Adipocyte (in vitro differentiated cells): ENCODE measurements at regions not wholly inside any gene's neighbourhood (a gene's known extent, or its start where the extent isn't known, plus 50 kb on each side); places are given as distances from the start of the nearest gene placed in this dataset.
"Not testable (repeated sequence)": the region's sequence is repeated elsewhere in the genome, so short reads cannot be mapped to it uniquely, and the experiment has no call there.

ENCODE experiments used
- DNase-seq: peaks from one replicate; pipeline ENCODE4 v3.0.0-alpha.2; 2015; ENCODE audit warnings: low read depth
- H3K27me3 ChIP-seq: replicated peaks from 2 replicates; pipeline ENCODE4 v1.7.0; 2013; ENCODE audit warnings: mild to moderate bottlenecking, low read length, moderate library complexity; ENCODE audit not compliant: control insufficient read depth, insufficient read depth
- H3K36me3 ChIP-seq: 2 replicates; pipeline ENCODE4 v1.7.0; 2013; ENCODE audit warnings: low read length, mild to moderate bottlenecking, moderate library complexity; ENCODE audit not compliant: control insufficient read depth, insufficient read depth, severe bottlenecking
- H3K4me1 ChIP-seq: 2 replicates; pipeline ENCODE4 v1.7.0; 2013; ENCODE audit warnings: mild to moderate bottlenecking, low read length, moderate library complexity; ENCODE audit not compliant: control insufficient read depth, insufficient read depth
- H3K4me3 ChIP-seq: 2 replicates; pipeline ENCODE4 v1.7.0; 2013; ENCODE audit warnings: mild to moderate bottlenecking, low read length, moderate library complexity
- H3K9ac ChIP-seq: 2 replicates; pipeline ENCODE4 v1.7.0; 2013; ENCODE audit warnings: mild to moderate bottlenecking, low read length, moderate library complexity
- H3K9me3 ChIP-seq: 2 replicates; pipeline ENCODE4 v1.7.0; 2013; ENCODE audit warnings: mild to moderate bottlenecking, low read length, moderate library complexity; ENCODE audit not compliant: control insufficient read depth

GRCh38 chr2:150339951-150340350 lies 147.5 kb downstream of the RND3 start:
- Histone ChIP-seq H3K4me1 (peaks cover 16% of the 10 kb centered on the region), H3K4me3 (no peak overlapping the region), H3K36me3 (no peaks in the 10 kb centered on the region), H3K9me3 (no peaks in the 10 kb centered on the region), H3K9ac (peak overlapping the region; percentile 39), H3K27me3 (no peaks in the 10 kb centered on the region)
- DNase-seq = peak; percentile 60

- H3K9ac ChIP-seq = no peak overlapping the region
- H3K36me3 ChIP-seq = no peaks in the 10 kb centered on the region
- H3K9me3 ChIP-seq = no peaks in the 10 kb centered on the region
- H3K4me3 ChIP-seq = no peak overlapping the region
- DNase-seq = peak; percentile 29
- no peaks in the 10 kb centered on the region for H3K27me3 ChIP-seq
- H3K4me1 ChIP-seq = peaks cover 16% of the 10 kb centered on the region
Measured at GRCh38 chr2:150339282-150339681, 148.2 kb downstream of the RND3 start.

GRCh38 chr2:150335596-150335995 lies 151.9 kb downstream of the RND3 start:
- no peaks in the 10 kb centered on the region for H3K36me3 ChIP-seq
- H3K4me3 ChIP-seq = no peak overlapping the region
- peaks cover 16% of the 10 kb centered on the region for H3K4me1 ChIP-seq
- H3K27me3 ChIP-seq = no peaks in the 10 kb centered on the region
- H3K9ac ChIP-seq = no peak overlapping the region
- DNase-seq = no peak
- H3K9me3 ChIP-seq = no peaks in the 10 kb centered on the region

GRCh38 chr2:150332383-150332782 lies 155.1 kb downstream of the RND3 start:
- Histone ChIP-seq H3K9ac (no peak overlapping the region), H3K36me3 (no peaks in the 10 kb centered on the region), H3K4me3 (no peak overlapping the region)

GRCh38 chr2:150327564-150328489 lies 159.6 kb downstream of the RND3 start:
- H3K4me1 ChIP-seq = no peaks in the 10 kb centered on the region
- no peaks in the 10 kb centered on the region for H3K27me3 ChIP-seq
- no peaks in the 10 kb centered on the region for H3K9me3 ChIP-seq
- H3K4me3 ChIP-seq = no peak overlapping the region
- H3K36me3 ChIP-seq = no peaks in the 10 kb centered on the region
- no peak overlapping the region for H3K9ac ChIP-seq
- no peak for DNase-seq

More at GRCh38 chr2:150332383-150332782, 155.1 kb downstream of the RND3 start:
- no peaks in the 10 kb centered on the region for H3K9me3 ChIP-seq
- no peaks in the 10 kb centered on the region for H3K4me1 ChIP-seq
- H3K27me3 ChIP-seq = no peaks in the 10 kb centered on the region
- no peak for DNase-seq

- DNase-seq = no peak
- no peaks in the 10 kb centered on the region for H3K9me3 ChIP-seq
- H3K4me1 ChIP-seq = no peaks in the 10 kb centered on the region
Measured at GRCh38 chr2:150325656-150326314, 161.7 kb downstream of the RND3 start.

GRCh38 chr2:150323071-150323470 lies 164.4 kb downstream of the RND3 start:
- H3K4me1 ChIP-seq, H3K36me3 ChIP-seq, H3K9ac ChIP-seq, H3K4me3 ChIP-seq, H3K9me3 ChIP-seq, DNase-seq, H3K27me3 ChIP-seq: not testable (repeated sequence)

More at GRCh38 chr2:150325656-150326314, 161.7 kb downstream of the RND3 start:
- no peak overlapping the region for H3K9ac ChIP-seq
- no peak overlapping the region for H3K4me3 ChIP-seq
- no peaks in the 10 kb centered on the region for H3K36me3 ChIP-seq
- H3K27me3 ChIP-seq = no peaks in the 10 kb centered on the region

- H3K9ac ChIP-seq = no peak overlapping the region
- no peaks in the 10 kb centered on the region for H3K36me3 ChIP-seq
- no peaks in the 10 kb centered on the region for H3K4me1 ChIP-seq
- H3K4me3 ChIP-seq = no peak overlapping the region
- no peaks in the 10 kb centered on the region for H3K27me3 ChIP-seq
- no peak for DNase-seq
- peaks cover 6% of the 10 kb centered on the region for H3K9me3 ChIP-seq
Measured at GRCh38 chr2:150320608-150321007, 166.9 kb downstream of the RND3 start.

- no peak for DNase-seq
- Histone ChIP-seq H3K4me3 (no peak overlapping the region), H3K27me3 (no peaks in the 10 kb centered on the region), H3K9ac (no peak overlapping the region), H3K4me1 (no peaks in the 10 kb centered on the region), H3K36me3 (no peaks in the 10 kb centered on the region), H3K9me3 (peaks cover 11% of the 10 kb centered on the region)
Measured at GRCh38 chr2:150319658-150320555, 167.6 kb downstream of the RND3 start.

GRCh38 chr2:150319085-150319484 lies 168.4 kb downstream of the RND3 start:
- Histone ChIP-seq H3K4me1 (no peaks in the 10 kb centered on the region), H3K27me3 (no peaks in the 10 kb centered on the region), H3K9ac (no peak overlapping the region), H3K4me3 (no peak overlapping the region), H3K36me3 (no peaks in the 10 kb centered on the region), H3K9me3 (peaks cover 14% of the 10 kb centered on the region)
- no peak for DNase-seq

GRCh38 chr2:150312271-150312670 lies 175.2 kb downstream of the RND3 start:
- no peaks in the 10 kb centered on the region for H3K36me3 ChIP-seq
- H3K27me3 ChIP-seq = no peaks in the 10 kb centered on the region
- H3K4me3 ChIP-seq = no peak overlapping the region
- no peak for DNase-seq
- no peak overlapping the region for H3K9ac ChIP-seq
- no peaks in the 10 kb centered on the region for H3K4me1 ChIP-seq
- H3K9me3 ChIP-seq = peaks cover 30% of the 10 kb centered on the region
